Mesenchymal stem cell (in vitro differentiated cells and primary cell): ENCODE measurements at regions not wholly inside any gene's neighbourhood (a gene's known extent, or its start where the extent isn't known, plus 50 kb on each side); places are given as distances from the start of the nearest gene placed in this dataset.
"Not testable (repeated sequence)": the region's sequence is repeated elsewhere in the genome, so short reads cannot be mapped to it uniquely, and the experiment has no call there.

Experiments used
- DNase-seq: peaks from one replicate; pipeline ENCODE4 v3.0.0-alpha.2; 2013
- H2AFZ ChIP-seq: one replicate; pipeline ENCODE4 v1.6.1; 2013; ENCODE audit warnings: low read depth, mild to moderate bottlenecking, control low read depth, inconsistent platforms, low read length, moderate library complexity
- H2AK5ac ChIP-seq: 2 replicates; pipeline ENCODE4 v1.6.1; 2013; ENCODE audit warnings: low read length, moderate library complexity, mild to moderate bottlenecking, inconsistent platforms; ENCODE audit not compliant: severe bottlenecking
- H2BK120ac ChIP-seq: one replicate; pipeline ENCODE4 v1.6.1; 2013; ENCODE audit warnings: low read depth, mild to moderate bottlenecking, inconsistent platforms, low read length, moderate library complexity
- H2BK12ac ChIP-seq, 2 experiments: one replicate each; pipeline ENCODE4 v1.6.1; 2013; ENCODE audit warnings: inconsistent platforms in 2 of 2, low read length in 2 of 2, mild to moderate bottlenecking in 2 of 2, moderate library complexity in 2 of 2, control low read depth in 1 of 2
- H2BK15ac ChIP-seq: one replicate; pipeline ENCODE4 v1.6.1; 2013; ENCODE audit warnings: mild to moderate bottlenecking, low read depth, inconsistent platforms; ENCODE audit not compliant: poor library complexity, severe bottlenecking
- H2BK5ac ChIP-seq: 2 replicates; pipeline ENCODE4 v1.6.1; 2013; ENCODE audit warnings: low read depth, mild to moderate bottlenecking, low read length, control low read depth, inconsistent platforms; ENCODE audit not compliant: poor library complexity, severe bottlenecking
- H3K14ac ChIP-seq, 2 experiments: one replicate each; pipeline ENCODE4 v1.6.1; 2013; ENCODE audit warnings: inconsistent platforms in 2 of 2, low read length in 2 of 2, control low read depth in 1 of 2, mild to moderate bottlenecking in 1 of 2, moderate library complexity in 1 of 2
- H3K18ac ChIP-seq, 2 experiments: one replicate each; pipeline ENCODE4 v1.6.1; 2013; ENCODE audit warnings: inconsistent platforms in 2 of 2, low read length in 2 of 2, control low read depth in 1 of 2, low read depth in 1 of 2, mild to moderate bottlenecking in 1 of 2
- H3K23ac ChIP-seq, 2 experiments: one replicate each; pipeline ENCODE4 v1.6.1; 2013; ENCODE audit warnings: inconsistent platforms in 2 of 2, low read length in 2 of 2, mild to moderate bottlenecking in 2 of 2, moderate library complexity in 2 of 2, control low read depth in 1 of 2
- H3K27ac ChIP-seq: 2 replicates; pipeline ENCODE4 v1.5.1; 2013; ENCODE audit warnings: mild to moderate bottlenecking, moderate library complexity, low read length, control low read depth, inconsistent platforms; ENCODE audit not compliant: poor library complexity, severe bottlenecking
- H3K27me3 ChIP-seq, 2 experiments: 2 replicates each; pipeline versions ENCODE4 v1.6.1 to v1.7.0; 2013; ENCODE audit warnings: low read length in 2 of 2, mild to moderate bottlenecking in 2 of 2, moderate library complexity in 2 of 2, control low read depth in 1 of 2, inconsistent platforms in 1 of 2; ENCODE audit not compliant: control insufficient read depth in 1 of 2, insufficient read depth in 1 of 2
- H3K36me3 ChIP-seq, 2 experiments: 2 replicates each; pipeline versions ENCODE4 v1.6.1 to v1.7.0; 2013; ENCODE audit warnings: low read length in 2 of 2, control low read depth in 1 of 2, inconsistent platforms in 1 of 2, low read depth in 1 of 2, mild to moderate bottlenecking in 1 of 2; ENCODE audit not compliant: insufficient read depth in 2 of 2, control insufficient read depth in 1 of 2
- H3K4ac ChIP-seq, 2 experiments: one replicate each; pipeline ENCODE4 v1.6.1; 2013; ENCODE audit warnings: inconsistent platforms in 2 of 2, low read length in 2 of 2, mild to moderate bottlenecking in 2 of 2, moderate library complexity in 2 of 2, control low read depth in 1 of 2, low read depth in 1 of 2
- H3K4me1 ChIP-seq: 2 replicates; pipeline ENCODE4 v1.6.1; 2013; ENCODE audit warnings: low read depth, low read length, control low read depth; ENCODE audit not compliant: control insufficient read depth, insufficient read depth
- H3K4me2 ChIP-seq: 2 replicates; pipeline ENCODE4 v1.6.1; 2013; ENCODE audit warnings: low read length, mild to moderate bottlenecking, inconsistent platforms; ENCODE audit not compliant: poor library complexity, severe bottlenecking
- H3K4me3 ChIP-seq, 2 experiments: 2 replicates each; pipeline versions ENCODE4 v1.5.1 to v1.7.0; 2013; ENCODE audit warnings: low read length in 2 of 2, mild to moderate bottlenecking in 2 of 2, control low read depth in 1 of 2, low read depth in 1 of 2; ENCODE audit not compliant: insufficient read depth in 1 of 2
- H3K79me1 ChIP-seq: replicated peaks from 2 replicates; pipeline ENCODE4 v1.6.1; 2013; ENCODE audit warnings: mild to moderate bottlenecking, control low read depth, low read length, inconsistent platforms; ENCODE audit not compliant: poor library complexity, severe bottlenecking
- H3K9ac ChIP-seq: 2 replicates; pipeline ENCODE4 v1.7.0; 2013; ENCODE audit warnings: mild to moderate bottlenecking, low read length, moderate library complexity
- H3K9me3 ChIP-seq: 2 replicates; pipeline ENCODE4 v1.7.0; 2013; ENCODE audit warnings: mild to moderate bottlenecking, low read length; ENCODE audit not compliant: control insufficient read depth
- H4K8ac ChIP-seq: one replicate; pipeline ENCODE4 v1.6.1; 2013; ENCODE audit warnings: inconsistent platforms, mild to moderate bottlenecking, low read length, moderate library complexity
- H4K91ac ChIP-seq: one replicate; pipeline ENCODE4 v1.6.1; 2013; ENCODE audit warnings: mild to moderate bottlenecking, low read length, inconsistent platforms
- WGBS: methylation state at CpG from one replicate; pipeline ENCODE4 v1.1.7; 2013; ENCODE audit warnings: mixed read lengths; 5-methylcytosine and 5-hydroxymethylcytosine counted together

DNA sequence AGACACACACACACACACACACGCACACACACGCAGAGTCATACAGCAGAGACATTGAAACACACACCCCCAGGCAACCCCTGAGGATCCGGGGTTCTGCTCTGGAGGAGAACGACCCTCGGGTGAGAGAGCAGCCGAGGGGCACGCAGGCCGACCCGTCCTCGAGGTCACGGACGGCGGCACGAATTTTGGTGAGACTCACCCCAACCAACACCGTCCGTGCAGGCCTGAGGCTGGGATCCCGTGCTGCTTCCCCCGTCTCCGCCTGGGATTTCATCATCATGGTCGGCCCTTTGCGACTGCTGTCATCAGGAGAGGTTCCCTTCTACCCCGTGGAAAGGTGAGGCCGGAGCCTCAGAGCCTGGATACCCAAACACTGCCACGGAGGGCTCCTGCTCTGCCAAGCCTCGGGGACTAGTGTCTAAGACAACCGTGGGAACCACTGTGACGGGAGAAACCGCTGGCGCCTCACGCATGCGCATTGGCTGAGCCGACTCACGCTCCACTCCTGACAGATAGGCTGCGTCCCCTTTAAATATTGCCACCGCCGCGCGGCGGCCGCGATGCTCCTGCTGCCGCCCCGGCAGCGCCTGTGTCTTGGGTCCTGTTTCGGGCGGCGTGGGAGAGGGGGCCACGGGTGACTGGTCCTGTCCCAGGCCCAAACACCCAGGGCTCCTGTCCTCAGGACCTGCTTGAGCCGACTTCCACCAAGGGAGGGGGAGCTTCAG lies 699.1 kb upstream of the TPTE start:
- not testable (repeated sequence) for H2BK120ac ChIP-seq, H3K27me3 ChIP-seq, H3K14ac ChIP-seq, DNase-seq, H3K9ac ChIP-seq, H3K36me3 ChIP-seq, H3K9me3 ChIP-seq, H3K4me2 ChIP-seq, H2AK5ac ChIP-seq, H2AFZ ChIP-seq, H3K4me3 ChIP-seq, H3K79me1 ChIP-seq, H2BK12ac ChIP-seq, H4K8ac ChIP-seq, H4K91ac ChIP-seq, H3K23ac ChIP-seq, H3K4me1 ChIP-seq, H2BK15ac ChIP-seq, H3K27ac ChIP-seq, H3K4ac ChIP-seq, H3K18ac ChIP-seq, H2BK5ac ChIP-seq
- WGBS: 87% methylated on average over 6 of the region's 49 CpGs

DNA sequence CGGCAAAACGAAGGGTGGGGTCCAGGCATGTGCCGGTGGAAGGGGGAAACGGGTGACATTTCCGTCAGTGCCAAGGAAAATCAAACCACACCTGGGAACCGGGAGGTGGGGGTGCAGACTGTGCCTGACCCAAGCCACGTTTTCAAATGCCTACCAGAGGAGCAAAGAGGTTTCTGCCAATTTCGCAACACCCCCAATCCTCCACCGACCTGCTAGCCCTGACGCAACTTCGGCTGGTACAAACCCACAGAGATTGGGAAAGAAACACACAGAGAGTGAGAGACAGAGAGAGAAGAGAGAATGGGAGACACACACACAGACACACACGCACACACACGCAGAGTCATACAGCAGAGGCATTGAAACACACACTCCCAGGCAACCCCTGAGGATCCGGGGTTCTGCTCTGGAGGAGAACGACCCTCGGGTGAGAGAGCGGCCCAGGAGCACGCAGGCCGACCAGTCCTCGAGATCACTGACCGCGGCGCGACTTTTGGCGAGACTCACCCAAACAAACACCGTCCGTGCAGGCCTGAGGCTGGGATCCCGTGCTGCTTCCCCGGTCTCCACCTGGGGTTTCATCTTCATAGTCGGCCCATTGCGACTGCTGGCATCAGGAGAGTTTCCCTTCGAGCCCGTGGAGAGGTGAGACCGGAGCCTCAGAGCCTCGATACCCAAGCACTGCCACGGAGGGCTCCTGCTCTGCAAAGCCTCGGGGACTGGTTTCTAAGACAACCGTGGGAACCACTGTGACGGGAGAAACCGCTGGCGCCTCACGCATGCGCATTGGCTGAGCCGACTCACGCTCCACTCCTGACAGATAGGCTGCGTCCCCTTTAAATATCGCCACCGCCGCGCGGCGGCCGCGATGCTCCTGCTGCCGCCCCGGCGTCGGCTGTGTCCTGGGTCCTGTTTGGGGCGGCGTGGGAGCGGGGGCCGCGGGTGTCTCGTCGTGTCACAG lies 697.9 kb upstream of the TPTE start:
- H3K9ac ChIP-seq, H2BK15ac ChIP-seq, H4K91ac ChIP-seq, H3K79me1 ChIP-seq, H3K27me3 ChIP-seq, H3K18ac ChIP-seq, H3K9me3 ChIP-seq, H2BK12ac ChIP-seq, H2BK5ac ChIP-seq, H3K4me3 ChIP-seq, H2BK120ac ChIP-seq, DNase-seq, H3K4ac ChIP-seq, H3K23ac ChIP-seq, H3K27ac ChIP-seq, H2AFZ ChIP-seq, H3K14ac ChIP-seq, H3K4me2 ChIP-seq, H4K8ac ChIP-seq, H2AK5ac ChIP-seq, H3K4me1 ChIP-seq, H3K36me3 ChIP-seq: not testable (repeated sequence)
- no CpG with 5 or more reads among the region's 65 CpGs for whole genome bisulfite sequencing

DNA sequence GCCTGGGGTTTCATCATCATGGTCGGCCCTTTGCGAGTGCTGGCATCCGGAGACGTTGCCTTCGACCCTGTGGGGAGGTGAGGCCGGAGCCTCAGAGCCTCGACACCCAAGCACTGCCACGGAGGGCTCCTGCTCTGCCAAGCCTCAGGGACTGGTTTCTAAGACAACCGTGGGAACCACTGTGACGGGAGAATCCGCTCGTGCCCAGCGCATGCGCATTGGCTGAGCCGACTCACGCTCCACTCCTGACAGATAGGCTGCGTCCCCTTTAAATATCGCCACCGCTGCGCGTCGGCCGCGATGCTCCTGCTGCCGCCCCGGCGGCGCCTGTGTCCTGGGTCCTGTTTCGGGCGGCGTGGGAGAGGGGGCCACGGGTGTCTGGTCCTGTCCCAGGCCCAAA lies 690.6 kb upstream of the TPTE start:
- not testable (repeated sequence) for H3K4ac ChIP-seq, H3K4me1 ChIP-seq, H3K4me3 ChIP-seq, H2AFZ ChIP-seq, H3K79me1 ChIP-seq, H2AK5ac ChIP-seq, H3K18ac ChIP-seq, H3K9me3 ChIP-seq, H3K27ac ChIP-seq, H3K27me3 ChIP-seq, H4K8ac ChIP-seq, H3K36me3 ChIP-seq, H3K9ac ChIP-seq, H4K91ac ChIP-seq, H3K14ac ChIP-seq, H2BK120ac ChIP-seq, DNase-seq, H3K4me2 ChIP-seq, H2BK12ac ChIP-seq, H2BK15ac ChIP-seq, H3K23ac ChIP-seq, H2BK5ac ChIP-seq
- no CpG with 5 or more reads among the region's 32 CpGs for WGBS

DNA sequence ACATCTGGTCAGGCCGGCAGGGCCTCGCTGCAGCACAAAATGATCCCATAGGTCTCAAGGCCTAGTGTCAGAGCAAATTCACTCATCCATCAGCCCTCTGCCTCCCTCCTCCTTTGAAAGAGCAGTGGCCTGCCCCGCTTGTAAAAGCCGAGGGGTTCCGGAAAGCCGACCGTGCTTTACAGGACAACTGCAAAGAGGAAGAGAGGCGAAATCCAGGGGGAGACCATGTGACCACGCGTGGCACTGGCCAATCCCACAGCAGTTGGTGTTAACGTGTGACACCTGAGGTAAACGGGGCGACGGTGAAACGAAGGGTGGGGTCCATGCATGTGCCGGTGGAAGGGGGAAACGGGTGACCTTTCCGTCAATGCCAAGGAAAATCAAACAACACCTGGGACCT lies 688.6 kb upstream of the TPTE start:
- H3K27ac ChIP-seq, H3K18ac ChIP-seq, H3K27me3 ChIP-seq, H2AK5ac ChIP-seq, H3K4me3 ChIP-seq, H2AFZ ChIP-seq, H3K4me2 ChIP-seq, H2BK12ac ChIP-seq, H2BK120ac ChIP-seq, H3K36me3 ChIP-seq, H3K79me1 ChIP-seq, H4K91ac ChIP-seq, H4K8ac ChIP-seq, H3K9me3 ChIP-seq, H3K14ac ChIP-seq, DNase-seq, H2BK15ac ChIP-seq, H3K4me1 ChIP-seq, H3K9ac ChIP-seq, H2BK5ac ChIP-seq, H3K4ac ChIP-seq, H3K23ac ChIP-seq: not testable (repeated sequence)
- WGBS: no CpG with 5 or more reads among the region's 18 CpGs
